K562 (cell line): ENCODE measurements at regions not wholly inside any gene's neighbourhood (a gene's known extent, or its start where the extent isn't known, plus 50 kb on each side); places are given as distances from the start of the nearest gene placed in this dataset.

Source experiments
- ATAC-seq: fragments of 200-7000 bp; cut with Tn5 transposase; 3 replicates; pipeline ENCODE4 v1.9.1; 2020; ENCODE audit warnings: moderate library complexity
- BruUV-seq: library from RNA; stranded (reverse); fragments of 400-500 nt; replicated peaks from 2 replicates; lab custom pipeline; 2021; lab: Mats Ljungman, UMichigan
- CTCF ChIA-PET: fragments of 300-600 bp; formaldehyde crosslinking; extraction: SDS; loops from one replicate; lab custom pipeline; 2021; ENCODE audit warnings: low intra/inter-chr PET ratio; lab: Yijun Ruan, JAX
- POLR2A ChIA-PET: fragments of 300-600, 350-650 bp; sonication (Branson Sonifier 250); formaldehyde crosslinking; extraction: SDS; loops from one replicate; lab custom pipeline; 2021; ENCODE audit warnings: antibody characterized with exemption, inconsistent platforms; lab: Yijun Ruan, JAX
- DNase-seq, 4 experiments: peaks; one replicate each; pipeline versions ENCODE4 v3.0.0 to v3.0.0-alpha.2; 2011 to 2018; ENCODE audit warnings: low spot score in 3 of 4, mixed read lengths in 3 of 4; ENCODE audit errors: extremely low read depth in 1 of 4
- FAIRE-seq: peaks from 2 replicates; lab custom pipeline; 2011; peaks lifted over from hg19 to GRCh38; lab: Jason Lieb, UNC
- H2AFZ ChIP-seq: 2 replicates; pipeline ENCODE4 v1.6.0; 2011; ENCODE audit warnings: low read depth, low read length, control low read depth, inconsistent platforms
- H3K27ac ChIP-seq: fragments of 200-600 bp; 3 replicates; pipeline ENCODE4 v1.8.0; 2011; ENCODE audit warnings: low read depth, mild to moderate bottlenecking, control low read depth, inconsistent platforms, low read length, moderate library complexity, mixed read lengths; ENCODE audit errors: extremely low read depth
- H3K27me3 ChIP-seq, 2 experiments: fragments of 300-600 bp in 1 of 2; 2 replicates in 1 of 2; 3 replicates in 1 of 2; pipeline versions ENCODE4 v1.6.0 to v1.8.0; 2011; ENCODE audit warnings: inconsistent platforms in 2 of 2, low read length in 2 of 2, mild to moderate bottlenecking in 1 of 2, mixed read lengths in 1 of 2, moderate library complexity in 1 of 2; ENCODE audit not compliant: control insufficient read depth in 2 of 2, insufficient read depth in 2 of 2
- H3K36me3 ChIP-seq: fragments of 300-600 bp; 3 replicates; pipeline ENCODE4 v1.8.0; 2011; ENCODE audit warnings: mild to moderate bottlenecking, low read length, inconsistent platforms; ENCODE audit not compliant: control insufficient read depth, insufficient read depth
- H3K4me1 ChIP-seq, 2 experiments: fragments of 200-600 bp in 1 of 2; replicated peaks in 1 of 2; 2 replicates in 1 of 2; 3 replicates in 1 of 2; pipeline versions ENCODE4 v1.5.1 to v1.8.0; 2011; ENCODE audit warnings: inconsistent platforms in 2 of 2, low read length in 2 of 2, mild to moderate bottlenecking in 1 of 2, mixed read lengths in 1 of 2, moderate library complexity in 1 of 2; ENCODE audit not compliant: control insufficient read depth in 2 of 2, insufficient read depth in 2 of 2
- H3K4me2 ChIP-seq: 2 replicates; pipeline ENCODE4 v1.6.1; 2011; ENCODE audit warnings: low read length, control low read depth, inconsistent platforms, mixed read lengths; ENCODE audit not compliant: insufficient read depth
- H3K4me3 ChIP-seq: fragments of 200-600 bp; sonication (generic), shearing (Covaris generic); 2 replicates; pipeline ENCODE4 v1.5.1; 2016; ENCODE audit warnings: control low read depth, inconsistent platforms
- H3K79me2 ChIP-seq: fragments of 200-600 bp; 3 replicates; pipeline ENCODE4 v1.8.0; 2011; ENCODE audit warnings: low read length, inconsistent platforms; ENCODE audit not compliant: control insufficient read depth, insufficient read depth
- H3K9ac ChIP-seq, 2 experiments: 2 replicates each; pipeline versions ENCODE4 v1.6.0 to v1.6.1; 2011; ENCODE audit warnings: low read depth in 2 of 2, low read length in 2 of 2, control low read depth in 1 of 2, inconsistent platforms in 1 of 2, mild to moderate bottlenecking in 1 of 2, mixed read lengths in 1 of 2; ENCODE audit not compliant: insufficient read depth in 1 of 2
- H3K9me1 ChIP-seq: one replicate; pipeline ENCODE4 v1.6.0; 2011; ENCODE audit warnings: inconsistent platforms, mild to moderate bottlenecking, low read length, moderate library complexity; ENCODE audit not compliant: control insufficient read depth, insufficient read depth
- H3K9me3 ChIP-seq: replicated peaks from 2 replicates; pipeline ENCODE4 v1.5.1; 2011; ENCODE audit warnings: low read depth, low read length, inconsistent platforms; ENCODE audit not compliant: control insufficient read depth, insufficient read depth
- H4K20me1 ChIP-seq: replicated peaks from 2 replicates; pipeline ENCODE4 v1.6.1; 2011; ENCODE audit warnings: low read length, inconsistent platforms, mixed read lengths; ENCODE audit not compliant: control insufficient read depth, insufficient read depth
- ATF1 ChIP-seq, 2 experiments: fragments of 450-650 bp in 1 of 2; IDR thresholded peaks; 2 replicates each; pipeline ENCODE4 v1.6.1; 2016; ENCODE audit warnings: missing compliant biosample characterization in 1 of 2, missing genetic modification characterization in 1 of 2
- CHD2 ChIP-seq: IDR thresholded peaks from 2 replicates; pipeline ENCODE4 v1.6.1; 2011; ENCODE audit warnings: low read depth, low read length
- MCM2 ChIP-seq: fragments of 450-650 bp; IDR thresholded peaks from 2 replicates; pipeline ENCODE4 v1.6.1; 2017; ENCODE audit warnings: low read depth, mild to moderate bottlenecking
- MIER1 ChIP-seq: fragments of 450-650 bp; IDR thresholded peaks from 2 replicates; pipeline ENCODE4 v1.6.1; 2016; ENCODE audit warnings: antibody characterized with exemption, mild to moderate bottlenecking, low read depth
- RAD21 ChIP-seq, 2 experiments: fragments of 250-450 bp in 1 of 2; fragments of 450-650 bp in 1 of 2; sonication (Bioruptor Pico) in 1 of 2; formaldehyde crosslinking in 1 of 2; IDR thresholded peaks in 1 of 2; conservative IDR thresholded peaks in 1 of 2; 2 replicates each; pipeline versions ENCODE4 v1.4.0 to v1.8.0; 2020 to 2022; ENCODE audit warnings: mild to moderate bottlenecking in 2 of 2, moderate library complexity in 1 of 2
- SMARCA5 ChIP-seq: fragments of 450-650 bp; IDR thresholded peaks from 2 replicates; pipeline ENCODE4 v1.6.1; 2016
- YY1 ChIP-seq, 3 experiments: IDR thresholded peaks; 2 replicates each; pipeline ENCODE4 v1.6.1; 2011; ENCODE audit warnings: low read length in 2 of 3, mild to moderate bottlenecking in 2 of 3, moderate library complexity in 2 of 3, borderline replicate concordance in 1 of 3, control low read depth in 1 of 3, low read depth in 1 of 3; ENCODE audit not compliant: insufficient read depth in 3 of 3, insufficient replicate concordance in 2 of 3, control insufficient read depth in 1 of 3, insufficient read length in 1 of 3; ENCODE audit errors: extremely low read depth in 1 of 3
- ZKSCAN8 ChIP-seq: fragments of 200-800 bp; sonication (Bioruptor generic); IDR thresholded peaks from 2 replicates; pipeline ENCODE4 v1.6.1; 2016; ENCODE audit warnings: missing genetic modification characterization, missing compliant biosample characterization
- ZNF551 ChIP-seq: fragments of 250-450 bp; sonication (Bioruptor Pico); IDR thresholded peaks from 2 replicates; pipeline ENCODE4 v1.5.0; 2021; ENCODE audit warnings: mild to moderate bottlenecking, moderate library complexity
- WGBS: fragments of 100-300 bp; shearing (Covaris generic); methylation state at CpG from one replicate; pipeline ENCODE4 v1.1.6; 2016; ENCODE audit warnings: low coverage, mixed read lengths; ENCODE audit not compliant: insufficient coverage; ENCODE audit errors: missing lambda C conversion rate; 5-methylcytosine and 5-hydroxymethylcytosine counted together
- in situ Hi-C: fragments of 300-500 bp; cut with MboI; formaldehyde crosslinking; loops from 4 replicates; pipeline ENCODE4 v1.15.0; 2018; ENCODE audit warnings: inconsistent platforms, mixed read lengths
- intact Hi-C: fragments of 100-400 bp; cut with micrococcal nuclease; formaldehyde crosslinking; loops from 2 replicates; pipeline ENCODE4 v1.14.2; 2022
- TF ChIP-seq, protein P1 (sequence below): conservative IDR thresholded peaks from 2 replicates; pipeline ENCODE4 v1.6.1; 2011; ENCODE audit warnings: low read depth, mild to moderate bottlenecking, low read length; ENCODE audit not compliant: control insufficient read depth
- TF ChIP-seq, protein P2 (sequence below): fragments of 250-450 bp; sonication (Bioruptor Pico); IDR thresholded peaks from 2 replicates; pipeline ENCODE4 v1.8.0; 2021; ENCODE audit warnings: moderate library complexity, mild to moderate bottlenecking, inconsistent platforms
- TF ChIP-seq, protein P3 (sequence below): fragments of 450-650 bp; IDR thresholded peaks from 2 replicates; pipeline ENCODE4 v1.6.1; 2018; ENCODE audit warnings: mild to moderate bottlenecking, low read depth; ENCODE audit not compliant: partially characterized antibody
- TF ChIP-seq, protein P4 (sequence below): fragments of 250-450 bp; sonication (Bioruptor Pico); IDR thresholded peaks from 2 replicates; pipeline ENCODE4 v1.9.0; 2021; ENCODE audit warnings: mild to moderate bottlenecking

DNA sequence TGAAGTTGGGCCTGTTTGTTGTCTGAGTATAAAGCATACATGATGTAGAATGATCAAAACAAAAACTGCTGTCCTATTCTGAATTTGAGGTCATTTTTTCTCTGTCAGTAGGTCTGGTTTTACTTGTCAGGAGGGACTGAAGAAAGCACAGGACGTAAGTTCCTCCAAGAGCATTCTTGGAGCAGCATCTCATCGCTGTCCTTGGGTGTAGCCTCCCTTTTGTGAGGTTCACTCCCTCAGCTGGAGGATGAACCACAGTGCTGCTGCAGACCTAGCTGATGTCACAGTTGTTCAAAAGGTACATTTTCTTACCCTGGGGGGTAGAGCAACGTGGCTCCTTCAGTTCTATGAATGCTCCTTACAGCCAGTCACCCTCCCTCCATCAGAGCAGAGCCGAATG is 490.0 kb upstream of the TBL1XR1 start:
- CTCF ChIA-PET = no interaction called here

More for the DNA sequence above, 490.0 kb upstream of the TBL1XR1 start:
- POLR2A ChIA-PET = no interaction called here
- no peak overlapping the region; a peak in 1 of 4 replicates for H3K9ac ChIP-seq
- no peaks in the 10 kb centered on the region for H3K9me3 ChIP-seq
- no peak overlapping the region for H3K27ac ChIP-seq
- WGBS = 9% methylated on average over 4 of the region's 4 CpGs
- no peaks in the 10 kb centered on the region for H3K27me3 ChIP-seq
- no peak overlapping the region for H3K4me3 ChIP-seq
- FAIRE-seq (no peak), DNase-seq (no peak), ATAC-seq (no peak)
- H3K9me1 ChIP-seq = no peaks in the 10 kb centered on the region
- H3K79me2 ChIP-seq = no peaks in the 10 kb centered on the region
- H3K4me2 ChIP-seq = no peak overlapping the region
- no peaks in the 10 kb centered on the region; a peak in 1 of 5 replicates for H3K4me1 ChIP-seq
- no peaks in the 10 kb centered on the region for H3K36me3 ChIP-seq
- H2AFZ ChIP-seq = no peak overlapping the region
- in situ Hi-C loops = no loop called here
- TF ChIP-seq CHD2 = no peak
- TF ChIP-seq, protein P1, sequence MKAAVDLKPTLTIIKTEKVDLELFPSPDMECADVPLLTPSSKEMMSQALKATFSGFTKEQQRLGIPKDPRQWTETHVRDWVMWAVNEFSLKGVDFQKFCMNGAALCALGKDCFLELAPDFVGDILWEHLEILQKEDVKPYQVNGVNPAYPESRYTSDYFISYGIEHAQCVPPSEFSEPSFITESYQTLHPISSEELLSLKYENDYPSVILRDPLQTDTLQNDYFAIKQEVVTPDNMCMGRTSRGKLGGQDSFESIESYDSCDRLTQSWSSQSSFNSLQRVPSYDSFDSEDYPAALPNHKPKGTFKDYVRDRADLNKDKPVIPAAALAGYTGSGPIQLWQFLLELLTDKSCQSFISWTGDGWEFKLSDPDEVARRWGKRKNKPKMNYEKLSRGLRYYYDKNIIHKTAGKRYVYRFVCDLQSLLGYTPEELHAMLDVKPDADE = no peak
- no peak for TF ChIP-seq ZNF551 (CRISPR knock-in tag)
- TF ChIP-seq, protein P2, sequence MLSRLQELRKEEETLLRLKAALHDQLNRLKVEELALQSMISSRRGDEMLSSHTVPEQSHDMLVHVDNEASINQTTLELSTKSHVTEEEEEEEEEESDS (CRISPR knock-in tag) = no peak
- TF ChIP-seq, protein P3, sequence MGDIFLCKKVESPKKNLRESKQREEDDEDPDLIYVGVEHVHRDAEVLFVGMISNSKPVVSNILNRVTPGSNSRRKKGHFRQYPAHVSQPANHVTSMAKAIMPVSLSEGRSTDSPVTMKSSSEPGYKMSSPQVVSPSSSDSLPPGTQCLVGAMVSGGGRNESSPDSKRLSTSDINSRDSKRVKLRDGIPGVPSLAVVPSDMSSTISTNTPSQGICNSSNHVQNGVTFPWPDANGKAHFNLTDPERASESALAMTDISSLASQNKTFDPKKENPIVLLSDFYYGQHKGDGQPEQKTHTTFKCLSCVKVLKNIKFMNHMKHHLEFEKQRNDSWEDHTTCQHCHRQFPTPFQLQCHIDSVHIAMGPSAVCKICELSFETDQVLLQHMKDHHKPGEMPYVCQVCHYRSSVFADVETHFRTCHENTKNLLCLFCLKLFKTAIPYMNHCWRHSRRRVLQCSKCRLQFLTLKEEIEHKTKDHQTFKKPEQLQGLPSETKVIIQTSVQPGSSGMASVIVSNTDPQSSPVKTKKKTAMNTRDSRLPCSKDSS = no peak
- no peak for TF ChIP-seq MIER1
- TF ChIP-seq MCM2 = no peak
- no peak for TF ChIP-seq SMARCA5
- no peak for TF ChIP-seq RAD21 (CRISPR knock-in tag; conservative IDR thresholded peaks at IDR 0.05 in 1 of 2, IDR thresholded peaks at IDR 0.05 in 1 of 2)
- no peak for TF ChIP-seq YY1 (IDR thresholded peaks at IDR 0.05; ENCODE audit: borderline replicate concordance in 1 of 3, control insufficient read depth in 1 of 3, extremely low read depth in 1 of 3, insufficient read depth in 3 of 3, insufficient read length in 1 of 3, insufficient replicate concordance in 2 of 3, low read depth in 1 of 3, low read length in 2 of 3)
- TF ChIP-seq ATF1 (CRISPR knock-in tag; IDR thresholded peaks at IDR 0.05) = no peak
- TF ChIP-seq ATF1 (tag; IDR thresholded peaks at IDR 0.05) = no peak
- TF ChIP-seq ZKSCAN8 (CRISPR knock-in tag) = no peak
- TF ChIP-seq, protein P4, sequence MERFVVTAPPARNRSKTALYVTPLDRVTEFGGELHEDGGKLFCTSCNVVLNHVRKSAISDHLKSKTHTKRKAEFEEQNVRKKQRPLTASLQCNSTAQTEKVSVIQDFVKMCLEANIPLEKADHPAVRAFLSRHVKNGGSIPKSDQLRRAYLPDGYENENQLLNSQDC (CRISPR knock-in tag) = no peak
- BruUV-seq = no TSS peak
- H4K20me1 ChIP-seq = no peaks in the 10 kb centered on the region
- intact Hi-C loops = no loop called here
